Frontal cortex (tissue), 3 donors: ENCODE measurements at regions not wholly inside any gene's neighbourhood (a gene's known extent, or its start where the extent isn't known, plus 50 kb on each side); places are given as distances from the start of the nearest gene placed in this dataset.
"Not testable (repeated sequence)": the region's sequence is repeated elsewhere in the genome, so short reads cannot be mapped to it uniquely, and the experiment has no call there.

ENCODE experiments used
- DNase-seq, 2 donors: peaks; one replicate each; pipeline ENCODE4 v3.0.0; 2012; ENCODE audit warnings: low spot score in 2 of 2
- FAIRE-seq: peaks from 2 replicates; lab custom pipeline; 2012; peaks lifted over from hg19 to GRCh38; lab: Jason Lieb, UNC
- donor health status: control.
- donor health status: control.
- donor health status: control.

GRCh38 chr6:40854592-40854991, 184.4 kb downstream of the UNC5CL start:
- FAIRE-seq (no peak), DNase-seq (no peak)

GRCh38 chr6:40852779-40853373, 186.1 kb downstream of the UNC5CL start:
- DNase-seq (no peak), FAIRE-seq (no peak)

DNA sequence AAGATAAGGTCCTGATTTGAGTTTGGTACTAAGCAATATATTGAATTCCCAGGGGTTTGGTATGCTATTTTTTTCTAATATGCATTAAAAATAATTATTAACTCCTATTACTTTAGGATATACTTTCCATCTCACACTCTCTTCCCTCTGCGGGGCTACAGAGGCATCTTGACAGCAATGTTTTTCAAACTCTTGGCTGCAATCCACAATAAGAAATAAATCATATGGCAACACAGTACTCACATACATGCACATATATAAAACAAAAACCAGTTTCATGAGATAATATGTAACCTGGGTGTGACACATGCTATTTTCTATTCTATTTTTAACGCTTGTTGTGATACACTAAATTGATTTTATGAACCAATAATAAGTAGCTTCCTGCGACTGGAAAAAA, 189.5 kb downstream of the UNC5CL start:
- DNase-seq, result no peak
- no peak for FAIRE-seq

- FAIRE-seq (no peak), DNase-seq (no peak)
Measured at GRCh38 chr6:40848868-40849514, 190.0 kb downstream of the UNC5CL start.

DNA sequence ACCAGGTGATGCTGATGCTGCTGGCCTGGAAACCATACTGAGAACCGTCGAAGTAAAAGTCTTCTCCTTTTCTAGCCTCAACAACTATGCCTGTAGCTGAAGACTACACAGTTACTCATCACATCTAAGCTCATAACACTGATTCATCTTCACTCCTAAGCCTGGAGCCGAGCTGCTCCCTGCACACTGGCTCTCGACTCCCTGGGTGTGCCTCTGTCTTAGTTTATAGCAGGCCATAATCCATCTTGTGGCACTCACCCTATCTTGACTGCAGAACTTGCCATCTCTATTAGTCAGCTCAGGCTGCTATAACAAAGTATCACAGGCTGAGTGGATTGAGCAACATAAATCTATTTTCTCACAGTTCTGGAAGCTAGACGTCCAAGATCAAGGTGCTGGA, 191.0 kb downstream of the UNC5CL start:
- DNase-seq (no peak), FAIRE-seq (no peak)

GRCh38 chr6:40845553-40845952, 193.5 kb downstream of the UNC5CL start:
- FAIRE-seq (no peak), DNase-seq (no peak)

DNA sequence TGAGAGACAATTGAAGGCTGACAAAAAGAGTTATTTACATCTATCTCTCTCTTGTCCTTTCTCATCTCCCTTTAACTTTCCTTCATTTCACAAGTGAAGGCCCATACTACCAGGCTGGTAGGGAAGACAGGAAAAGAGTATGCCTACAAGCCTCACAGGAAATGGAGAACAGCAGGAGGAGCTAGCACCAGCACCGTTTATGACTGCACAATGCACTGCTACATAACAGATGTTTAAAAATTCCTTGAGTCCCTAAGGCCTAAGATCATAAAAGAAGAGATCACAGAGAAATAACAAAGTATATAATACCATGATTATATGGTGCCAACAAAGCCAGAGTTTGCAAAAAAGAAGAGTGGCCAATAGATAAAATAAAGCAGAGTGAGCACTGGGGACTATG, 194.8 kb downstream of the UNC5CL start:
- DNase-seq (no peak), FAIRE-seq (no peak)

- DNase-seq (no peak), FAIRE-seq (no peak)
Measured at GRCh38 chr6:40841721-40842120, 197.3 kb downstream of the UNC5CL start.

DNA sequence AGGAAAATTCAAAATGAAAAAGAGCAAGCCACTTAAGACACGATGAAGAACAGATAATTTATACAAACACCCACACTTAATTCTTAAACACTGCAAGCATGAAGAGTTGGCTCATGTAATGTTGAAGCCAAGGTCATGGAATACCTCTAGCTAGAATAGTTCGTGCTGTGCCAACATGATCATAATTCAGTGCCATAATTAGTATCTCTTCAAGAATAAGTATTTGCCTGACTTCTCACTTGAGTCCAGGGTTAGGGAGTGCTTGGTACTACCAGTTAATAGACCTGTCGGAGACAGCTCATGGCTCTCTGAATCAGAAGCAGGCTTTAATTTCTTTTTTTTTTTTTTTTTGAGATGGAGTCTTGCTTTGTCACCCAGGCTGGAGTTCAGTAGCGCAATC, 206.3 kb downstream of the UNC5CL start:
- DNase-seq (no peak), FAIRE-seq (no peak)

GRCh38 chr6:40831381-40831780, 207.6 kb downstream of the UNC5CL start:
- FAIRE-seq, result no peak

GRCh38 chr6:40825102-40825501, 213.9 kb downstream of the UNC5CL start:
- no peak for FAIRE-seq
- DNase-seq, result no peak

More at GRCh38 chr6:40831381-40831780, 207.6 kb downstream of the UNC5CL start:
- DNase-seq, result no peak

DNA sequence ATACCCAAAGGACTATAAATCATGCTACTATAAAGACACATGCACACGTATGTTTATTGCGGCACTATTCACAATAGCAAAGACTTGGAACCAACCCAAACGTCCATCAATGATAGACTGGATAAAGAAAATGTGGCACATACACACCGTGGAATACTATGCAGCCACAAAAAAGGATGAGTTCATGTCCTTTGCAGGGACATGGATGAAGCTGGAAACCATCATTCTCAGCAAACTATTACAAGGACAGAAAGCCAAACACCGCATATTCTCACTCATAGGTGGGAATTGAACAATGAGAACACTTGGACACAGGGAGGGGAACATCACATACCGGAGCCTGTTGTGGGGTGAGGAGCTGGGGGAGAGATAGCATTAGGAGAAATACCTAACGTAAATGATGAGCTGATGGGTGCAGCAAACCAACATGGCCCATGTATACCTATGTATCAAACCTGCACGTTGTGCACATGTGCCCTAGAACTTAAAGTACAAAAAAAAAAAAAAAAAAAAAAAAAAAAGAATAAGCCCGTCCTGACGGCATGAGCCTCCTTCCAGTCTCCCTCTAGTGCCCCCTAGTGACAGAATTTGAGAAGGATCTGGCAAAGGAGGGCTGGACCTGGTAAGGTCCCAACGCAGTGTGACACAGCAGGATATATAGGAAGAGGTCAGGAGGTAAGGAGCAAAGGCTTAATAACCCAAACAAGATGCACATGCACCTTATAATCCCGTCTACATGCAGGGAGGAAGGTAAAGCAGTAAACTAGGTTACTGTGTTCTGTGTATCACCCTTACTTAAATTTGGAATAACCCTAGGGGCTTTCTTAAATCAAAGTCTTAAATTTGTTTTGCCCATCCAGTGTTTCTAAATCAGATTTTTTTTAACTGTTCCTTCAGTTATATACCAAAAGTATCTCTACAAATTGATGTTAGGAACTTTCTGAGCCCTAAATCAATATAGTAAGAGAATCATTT, 214.8 kb downstream of the UNC5CL start:
- DNase-seq, result peak in 1 of 2 donors; percentile 32
- not testable (repeated sequence) for FAIRE-seq

GRCh38 chr6:40822619-40823018, 216.4 kb downstream of the UNC5CL start:
- FAIRE-seq (no peak), DNase-seq (no peak)

- no peak for FAIRE-seq
- DNase-seq, result no peak
Measured at GRCh38 chr6:40819182-40819834, 219.7 kb downstream of the UNC5CL start.

- DNase-seq (no peak), FAIRE-seq (no peak)
Measured at GRCh38 chr6:40817369-40817768, 221.7 kb downstream of the UNC5CL start.

DNA sequence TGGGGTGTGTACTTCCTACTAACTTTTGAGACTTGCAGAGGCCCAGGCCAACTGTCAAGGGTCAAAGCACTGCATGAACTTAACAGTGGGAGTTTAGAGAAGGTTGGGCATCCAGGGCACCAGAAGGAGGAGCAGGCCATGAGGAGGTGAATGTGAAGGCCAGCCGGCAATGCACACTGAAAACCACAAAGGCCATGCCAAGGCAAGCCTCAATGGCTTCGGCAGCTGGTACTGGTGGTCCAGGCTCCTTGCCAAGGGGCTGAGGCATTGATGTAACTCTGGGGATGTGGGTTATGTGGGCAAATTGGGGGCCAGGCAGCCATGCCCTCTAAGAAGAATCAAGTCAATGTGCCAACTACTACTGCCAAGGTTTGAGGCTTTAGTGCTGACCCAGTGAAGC, 222.4 kb downstream of the UNC5CL start:
- no peak for DNase-seq
- no peak for FAIRE-seq

DNA sequence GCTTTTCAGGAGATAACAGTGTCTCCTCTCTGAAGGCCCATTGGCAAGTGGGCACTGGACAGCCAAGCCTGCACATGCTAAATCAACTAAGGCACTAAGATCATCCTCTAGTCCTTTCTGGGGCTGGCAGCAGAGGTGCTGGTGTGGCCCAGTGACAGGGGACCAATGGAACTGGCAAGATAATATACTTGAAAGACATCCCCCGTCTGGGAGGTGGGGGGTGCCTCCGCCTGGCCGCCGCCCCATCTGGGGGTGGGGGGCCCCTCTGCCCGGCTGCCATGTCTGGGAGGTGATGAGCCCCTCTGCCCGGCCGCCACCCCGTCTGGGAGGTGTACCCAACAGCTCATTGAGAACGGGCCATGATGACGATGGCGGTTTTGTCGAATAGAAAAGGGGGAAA, 223.3 kb downstream of the UNC5CL start:
- DNase-seq (no peak), FAIRE-seq (no peak)

GRCh38 chr6:40810171-40810570, 223.0 kb upstream of the LRFN2 start:
- FAIRE-seq (no peak), DNase-seq (no peak)

- FAIRE-seq (no peak), DNase-seq (no peak)
Measured at GRCh38 chr6:40809627-40810026, 222.5 kb upstream of the LRFN2 start.

- no peak for DNase-seq
Measured at GRCh38 chr6:40807484-40807883, 220.3 kb upstream of the LRFN2 start.

More at GRCh38 chr6:40807484-40807883, 220.3 kb upstream of the LRFN2 start:
- no peak for FAIRE-seq
